Mesenchymal stem cell (in vitro differentiated cells and primary cell): ENCODE measurements at regions not wholly inside any gene's neighbourhood (a gene's known extent, or its start where the extent isn't known, plus 50 kb on each side); places are given as distances from the start of the nearest gene placed in this dataset.

Experiments
- DNase-seq: peaks from one replicate; pipeline ENCODE4 v3.0.0-alpha.2; 2013
- H2AFZ ChIP-seq: one replicate; pipeline ENCODE4 v1.6.1; 2013; ENCODE audit warnings: low read depth, mild to moderate bottlenecking, control low read depth, inconsistent platforms, low read length, moderate library complexity
- H2AK5ac ChIP-seq: 2 replicates; pipeline ENCODE4 v1.6.1; 2013; ENCODE audit warnings: low read length, moderate library complexity, mild to moderate bottlenecking, inconsistent platforms; ENCODE audit not compliant: severe bottlenecking
- H2BK120ac ChIP-seq: one replicate; pipeline ENCODE4 v1.6.1; 2013; ENCODE audit warnings: low read depth, mild to moderate bottlenecking, inconsistent platforms, low read length, moderate library complexity
- H2BK12ac ChIP-seq, 2 experiments: one replicate each; pipeline ENCODE4 v1.6.1; 2013; ENCODE audit warnings: inconsistent platforms in 2 of 2, low read length in 2 of 2, mild to moderate bottlenecking in 2 of 2, moderate library complexity in 2 of 2, control low read depth in 1 of 2
- H2BK15ac ChIP-seq: one replicate; pipeline ENCODE4 v1.6.1; 2013; ENCODE audit warnings: mild to moderate bottlenecking, low read depth, inconsistent platforms; ENCODE audit not compliant: poor library complexity, severe bottlenecking
- H2BK5ac ChIP-seq: 2 replicates; pipeline ENCODE4 v1.6.1; 2013; ENCODE audit warnings: low read depth, mild to moderate bottlenecking, low read length, control low read depth, inconsistent platforms; ENCODE audit not compliant: poor library complexity, severe bottlenecking
- H3K14ac ChIP-seq, 2 experiments: one replicate each; pipeline ENCODE4 v1.6.1; 2013; ENCODE audit warnings: inconsistent platforms in 2 of 2, low read length in 2 of 2, control low read depth in 1 of 2, mild to moderate bottlenecking in 1 of 2, moderate library complexity in 1 of 2
- H3K18ac ChIP-seq, 2 experiments: one replicate each; pipeline ENCODE4 v1.6.1; 2013; ENCODE audit warnings: inconsistent platforms in 2 of 2, low read length in 2 of 2, control low read depth in 1 of 2, low read depth in 1 of 2, mild to moderate bottlenecking in 1 of 2
- H3K23ac ChIP-seq, 2 experiments: one replicate each; pipeline ENCODE4 v1.6.1; 2013; ENCODE audit warnings: inconsistent platforms in 2 of 2, low read length in 2 of 2, mild to moderate bottlenecking in 2 of 2, moderate library complexity in 2 of 2, control low read depth in 1 of 2
- H3K27ac ChIP-seq: 2 replicates; pipeline ENCODE4 v1.5.1; 2013; ENCODE audit warnings: mild to moderate bottlenecking, moderate library complexity, low read length, control low read depth, inconsistent platforms; ENCODE audit not compliant: poor library complexity, severe bottlenecking
- H3K27me3 ChIP-seq, 2 experiments: 2 replicates each; pipeline versions ENCODE4 v1.6.1 to v1.7.0; 2013; ENCODE audit warnings: low read length in 2 of 2, mild to moderate bottlenecking in 2 of 2, moderate library complexity in 2 of 2, control low read depth in 1 of 2, inconsistent platforms in 1 of 2; ENCODE audit not compliant: control insufficient read depth in 1 of 2, insufficient read depth in 1 of 2
- H3K36me3 ChIP-seq, 2 experiments: 2 replicates each; pipeline versions ENCODE4 v1.6.1 to v1.7.0; 2013; ENCODE audit warnings: low read length in 2 of 2, control low read depth in 1 of 2, inconsistent platforms in 1 of 2, low read depth in 1 of 2, mild to moderate bottlenecking in 1 of 2; ENCODE audit not compliant: insufficient read depth in 2 of 2, control insufficient read depth in 1 of 2
- H3K4ac ChIP-seq, 2 experiments: one replicate each; pipeline ENCODE4 v1.6.1; 2013; ENCODE audit warnings: inconsistent platforms in 2 of 2, low read length in 2 of 2, mild to moderate bottlenecking in 2 of 2, moderate library complexity in 2 of 2, control low read depth in 1 of 2, low read depth in 1 of 2
- H3K4me1 ChIP-seq: 2 replicates; pipeline ENCODE4 v1.6.1; 2013; ENCODE audit warnings: low read depth, low read length, control low read depth; ENCODE audit not compliant: control insufficient read depth, insufficient read depth
- H3K4me2 ChIP-seq: 2 replicates; pipeline ENCODE4 v1.6.1; 2013; ENCODE audit warnings: low read length, mild to moderate bottlenecking, inconsistent platforms; ENCODE audit not compliant: poor library complexity, severe bottlenecking
- H3K4me3 ChIP-seq, 2 experiments: 2 replicates each; pipeline versions ENCODE4 v1.5.1 to v1.7.0; 2013; ENCODE audit warnings: low read length in 2 of 2, mild to moderate bottlenecking in 2 of 2, control low read depth in 1 of 2, low read depth in 1 of 2; ENCODE audit not compliant: insufficient read depth in 1 of 2
- H3K79me1 ChIP-seq: replicated peaks from 2 replicates; pipeline ENCODE4 v1.6.1; 2013; ENCODE audit warnings: mild to moderate bottlenecking, control low read depth, low read length, inconsistent platforms; ENCODE audit not compliant: poor library complexity, severe bottlenecking
- H3K9ac ChIP-seq: 2 replicates; pipeline ENCODE4 v1.7.0; 2013; ENCODE audit warnings: mild to moderate bottlenecking, low read length, moderate library complexity
- H3K9me3 ChIP-seq: 2 replicates; pipeline ENCODE4 v1.7.0; 2013; ENCODE audit warnings: mild to moderate bottlenecking, low read length; ENCODE audit not compliant: control insufficient read depth
- H4K8ac ChIP-seq: one replicate; pipeline ENCODE4 v1.6.1; 2013; ENCODE audit warnings: inconsistent platforms, mild to moderate bottlenecking, low read length, moderate library complexity
- H4K91ac ChIP-seq: one replicate; pipeline ENCODE4 v1.6.1; 2013; ENCODE audit warnings: mild to moderate bottlenecking, low read length, inconsistent platforms
- WGBS: methylation state at CpG from one replicate; pipeline ENCODE4 v1.1.7; 2013; ENCODE audit warnings: mixed read lengths; 5-methylcytosine and 5-hydroxymethylcytosine counted together

DNA sequence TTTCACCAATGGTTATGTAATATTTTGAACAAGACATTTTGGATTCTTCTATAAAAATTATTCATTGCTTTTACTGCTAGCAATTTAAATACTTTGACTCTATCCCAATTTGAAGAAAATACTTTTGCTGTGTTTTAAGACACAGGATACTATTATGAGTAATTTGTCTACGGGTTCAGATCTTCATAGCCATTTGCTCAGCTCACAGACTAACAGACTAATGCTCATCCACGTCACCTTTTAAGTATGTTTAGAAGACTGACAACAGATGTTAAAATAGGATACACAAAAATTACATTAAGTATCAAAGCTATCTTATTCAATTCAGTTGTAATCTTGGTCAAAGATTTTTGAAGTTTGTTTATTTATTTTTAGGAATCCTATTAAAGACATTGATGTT is 251.3 kb upstream of the CHRM2 start:
- Histone ChIP-seq H2BK12ac (no peak overlapping the region), H3K4me3 (no peak overlapping the region), H3K79me1 (no peaks in the 10 kb centered on the region), H3K4ac (no peak overlapping the region), H4K8ac (no peak overlapping the region), H3K27me3 (no peaks in the 10 kb centered on the region), H3K27ac (no peak overlapping the region), H3K9me3 (peaks cover 15% of the 10 kb centered on the region), H3K4me1 (no peaks in the 10 kb centered on the region), H3K23ac (no peak overlapping the region), H3K14ac (no peak overlapping the region), H3K18ac (no peak overlapping the region), H3K9ac (no peak overlapping the region), H2BK120ac (no peak overlapping the region), H3K4me2 (no peak overlapping the region), H3K36me3 (no peaks in the 10 kb centered on the region), H2AK5ac (no peak overlapping the region), H4K91ac (no peak overlapping the region), H2BK5ac (no peak overlapping the region), H2BK15ac (no peak overlapping the region), H2AFZ (no peak overlapping the region)
- no peak for DNase-seq
- WGBS: no CpG with 5 or more reads among the region's 2 CpGs

DNA sequence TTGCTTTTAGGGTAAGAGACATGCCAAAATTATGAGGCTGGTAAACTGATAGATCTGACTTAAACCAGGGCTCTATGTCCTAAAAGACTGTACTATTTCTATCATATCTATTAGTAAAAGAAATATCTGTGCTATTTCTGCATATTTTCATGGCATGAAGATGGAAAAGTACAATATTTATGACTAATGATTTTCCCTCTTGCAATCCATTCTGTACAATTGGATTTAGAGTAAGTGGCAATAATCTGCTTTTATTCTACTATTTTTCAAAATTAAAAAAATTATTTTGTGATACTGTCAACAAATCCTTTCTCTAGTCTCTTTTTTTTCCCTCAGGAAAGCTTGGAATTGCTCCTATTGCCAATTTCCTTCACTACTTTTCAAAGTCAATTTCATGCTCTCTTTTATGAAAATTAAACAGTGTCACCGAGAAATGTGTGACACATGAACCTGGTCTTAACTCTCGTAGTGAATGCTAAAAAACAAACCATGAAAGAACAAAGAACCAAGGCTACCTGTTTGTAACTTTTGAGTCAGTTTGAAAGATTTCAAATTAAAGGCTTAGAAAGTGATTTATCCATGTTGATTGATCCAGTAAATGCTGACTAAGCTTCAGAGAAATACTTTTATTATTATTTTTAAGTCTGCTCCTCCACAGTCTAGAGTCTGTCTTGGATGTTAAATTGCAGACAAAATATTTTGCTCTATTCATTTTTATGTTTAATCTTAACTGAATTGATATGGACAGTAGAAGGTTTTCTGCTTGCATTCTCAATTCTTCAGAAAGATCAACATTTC is 262.7 kb upstream of the CHRM2 start:
- no peak overlapping the region for H2AK5ac ChIP-seq
- no peak overlapping the region for H3K9ac ChIP-seq
- no peak overlapping the region for H4K8ac ChIP-seq
- no peak overlapping the region for H3K4me3 ChIP-seq
- no peak overlapping the region for H4K91ac ChIP-seq
- no peak overlapping the region for H2AFZ ChIP-seq
- WGBS: 100% methylated on average over 2 of the region's 2 CpGs
- no peaks in the 10 kb centered on the region for H3K27me3 ChIP-seq
- H3K4me1 ChIP-seq: no peaks in the 10 kb centered on the region
- no peaks in the 10 kb centered on the region for H3K79me1 ChIP-seq
- H3K23ac ChIP-seq: no peak overlapping the region
- no peak overlapping the region for H3K27ac ChIP-seq
- H3K14ac ChIP-seq: no peak overlapping the region
- H3K9me3 ChIP-seq: peaks cover 11% of the 10 kb centered on the region
- H2BK12ac ChIP-seq: no peak overlapping the region
- no peak overlapping the region for H3K18ac ChIP-seq
- no peak overlapping the region for H2BK15ac ChIP-seq
- no peak overlapping the region for H2BK120ac ChIP-seq
- no peak overlapping the region for H2BK5ac ChIP-seq
- H3K4ac ChIP-seq: no peak overlapping the region
- H3K4me2 ChIP-seq: no peak overlapping the region
- DNase-seq: no peak
- no peaks in the 10 kb centered on the region for H3K36me3 ChIP-seq

DNA sequence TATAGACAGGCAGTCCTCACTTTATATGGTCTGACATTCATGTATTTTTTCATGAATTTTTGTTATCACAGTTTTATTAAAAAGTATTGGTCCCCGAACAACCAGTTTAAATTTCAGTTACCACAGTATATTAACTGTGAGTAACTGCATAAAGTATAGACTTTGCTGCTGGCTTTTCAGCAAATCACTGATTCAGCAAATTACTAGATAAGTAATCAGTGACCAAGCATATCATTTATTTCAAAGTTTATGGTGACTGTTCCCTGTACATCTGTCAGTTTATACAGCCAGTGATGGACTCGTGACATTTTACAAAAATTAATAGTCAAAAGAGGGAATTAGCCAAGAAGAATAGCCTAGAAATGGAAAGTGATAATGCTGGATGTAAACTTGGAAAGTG is 266.7 kb upstream of the CHRM2 start:
- Histone ChIP-seq H2BK12ac (no peak overlapping the region), H3K27me3 (no peaks in the 10 kb centered on the region), H3K9me3 (peaks cover 4% of the 10 kb centered on the region), H3K4me1 (no peaks in the 10 kb centered on the region), H2BK120ac (no peak overlapping the region), H2AK5ac (no peak overlapping the region), H3K4me2 (no peak overlapping the region), H2BK5ac (no peak overlapping the region), H3K4ac (no peak overlapping the region), H4K8ac (no peak overlapping the region), H3K36me3 (no peaks in the 10 kb centered on the region), H3K79me1 (no peaks in the 10 kb centered on the region), H3K27ac (no peak overlapping the region), H2AFZ (no peak overlapping the region), H3K4me3 (no peak overlapping the region), H3K9ac (no peak overlapping the region), H4K91ac (no peak overlapping the region), H3K18ac (no peak overlapping the region), H3K23ac (no peak overlapping the region), H3K14ac (no peak overlapping the region), H2BK15ac (no peak overlapping the region)
- no peak for DNase-seq
- WGBS: 83% methylated on average over 1 of the region's 2 CpGs

DNA sequence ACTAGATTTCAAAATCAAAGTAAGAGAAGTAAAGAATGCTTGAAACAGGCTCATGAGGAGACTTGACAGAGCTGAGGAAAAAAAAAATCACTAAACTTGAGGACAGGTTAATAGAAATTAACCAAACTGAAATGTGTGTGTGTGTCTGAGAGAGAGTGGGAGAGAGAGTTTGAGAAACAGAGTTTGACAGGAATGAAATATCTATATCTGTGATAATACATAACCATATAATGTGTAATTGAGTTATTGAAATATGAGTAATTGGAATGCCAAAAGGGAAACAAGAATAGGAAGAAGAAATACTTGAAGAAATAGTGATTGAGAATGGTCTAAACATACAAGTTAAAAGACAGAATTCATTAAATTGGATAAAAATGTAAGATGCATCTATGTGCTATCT is 268.0 kb upstream of the CHRM2 start:
- no peak overlapping the region for H3K18ac ChIP-seq

More for the DNA sequence above, 268.0 kb upstream of the CHRM2 start:
- H3K9ac ChIP-seq: no peak overlapping the region
- H4K8ac ChIP-seq: no peak overlapping the region
- no peaks in the 10 kb centered on the region for H3K27me3 ChIP-seq
- no peak overlapping the region for H3K27ac ChIP-seq
- no peak for DNase-seq
- no peak overlapping the region for H3K14ac ChIP-seq
- no peak overlapping the region for H4K91ac ChIP-seq
- H3K4ac ChIP-seq: no peak overlapping the region
- no peak overlapping the region for H2BK12ac ChIP-seq
- no peak overlapping the region for H3K4me3 ChIP-seq
- H2AFZ ChIP-seq: no peak overlapping the region
- H2BK5ac ChIP-seq: no peak overlapping the region
- H3K4me2 ChIP-seq: no peak overlapping the region
- H3K36me3 ChIP-seq: no peaks in the 10 kb centered on the region
- H3K4me1 ChIP-seq: no peaks in the 10 kb centered on the region
- no peak overlapping the region for H2BK15ac ChIP-seq
- no peak overlapping the region for H2AK5ac ChIP-seq
- no peak overlapping the region for H3K23ac ChIP-seq
- peaks cover 4% of the 10 kb centered on the region for H3K9me3 ChIP-seq
- no peak overlapping the region for H2BK120ac ChIP-seq
- no peaks in the 10 kb centered on the region for H3K79me1 ChIP-seq
